Liver (tissue), 8 donors: ENCODE measurements at regions not wholly inside any gene's neighbourhood (a gene's known extent, or its start where the extent isn't known, plus 50 kb on each side); places are given as distances from the start of the nearest gene placed in this dataset.
"Not testable (repeated sequence)": the region's sequence is repeated elsewhere in the genome, so short reads cannot be mapped to it uniquely, and the experiment has no call there.

Experiments
- DNase-seq: peaks from one replicate; pipeline ENCODE4 v3.0.0-alpha.2; 2017; ENCODE audit warnings: low spot score
- H3K27ac ChIP-seq, 2 donors: one replicate each; pipeline ENCODE4 v1.7.0; 2013; ENCODE audit warnings: inconsistent platforms in 2 of 2, low read length in 2 of 2, control low read depth in 1 of 2, low read depth in 1 of 2, mild to moderate bottlenecking in 1 of 2
- H3K27me3 ChIP-seq, 4 donors: one replicate each; pipeline versions ENCODE4 v1.6.1 to v1.7.0; 2013; ENCODE audit warnings: low read length in 3 of 4, inconsistent platforms in 1 of 4, mild to moderate bottlenecking in 1 of 4, moderate library complexity in 1 of 4; ENCODE audit not compliant: control insufficient read depth in 4 of 4, insufficient read depth in 4 of 4
- H3K36me3 ChIP-seq, 4 donors: one replicate each; pipeline versions ENCODE4 v1.6.1 to v1.7.0; 2013; ENCODE audit warnings: low read length in 3 of 4, mild to moderate bottlenecking in 3 of 4, low read depth in 1 of 4, moderate library complexity in 1 of 4; ENCODE audit not compliant: control insufficient read depth in 4 of 4, insufficient read depth in 3 of 4
- H3K4me1 ChIP-seq, 4 donors: one replicate each; pipeline versions ENCODE4 v1.6.1 to v1.7.0; 2013; ENCODE audit warnings: low read length in 3 of 4, mild to moderate bottlenecking in 3 of 4, moderate library complexity in 1 of 4; ENCODE audit not compliant: control insufficient read depth in 4 of 4, insufficient read depth in 4 of 4
- H3K4me3 ChIP-seq, 3 donors: one replicate each; pipeline versions ENCODE4 v1.6.1 to v1.7.0; 2013; ENCODE audit warnings: low read length in 3 of 3, control low read depth in 1 of 3, low read depth in 1 of 3, mild to moderate bottlenecking in 1 of 3
- H3K9ac ChIP-seq, 2 donors: one replicate each; pipeline ENCODE4 v1.7.0; 2013; ENCODE audit warnings: low read length in 2 of 2, mild to moderate bottlenecking in 2 of 2, moderate library complexity in 2 of 2, control low read depth in 1 of 2, low read depth in 1 of 2
- H3K9me3 ChIP-seq, 4 donors: one replicate each; pipeline versions ENCODE4 v1.6.1 to v1.7.0; 2013; ENCODE audit warnings: low read length in 3 of 4; ENCODE audit not compliant: control insufficient read depth in 4 of 4
- EGR1 ChIP-seq, 2 donors: IDR thresholded peaks; 2 replicates each; pipeline ENCODE4 v1.6.1; 2016 to 2018; ENCODE audit warnings: antibody characterized with exemption in 2 of 2, low read depth in 2 of 2
- FOXA1 ChIP-seq: IDR thresholded peaks from 2 replicates; pipeline ENCODE4 v1.6.1; 2016; ENCODE audit warnings: antibody characterized with exemption
- FOXA2 ChIP-seq: IDR thresholded peaks from 2 replicates; pipeline ENCODE4 v1.6.1; 2016; ENCODE audit warnings: antibody characterized with exemption
- GABPA ChIP-seq, 2 donors: IDR thresholded peaks in 1 of 2; conservative IDR thresholded peaks in 1 of 2; 2 replicates each; pipeline ENCODE4 v1.6.1; 2016; ENCODE audit warnings: antibody characterized with exemption in 2 of 2, mild to moderate bottlenecking in 1 of 2, moderate library complexity in 1 of 2
- HNF4A ChIP-seq, 2 donors: conservative IDR thresholded peaks; 2 replicates each; pipeline ENCODE4 v1.6.1; 2016; ENCODE audit warnings: antibody characterized with exemption in 2 of 2, mild to moderate bottlenecking in 2 of 2
- HNF4G ChIP-seq: IDR thresholded peaks from 2 replicates; pipeline ENCODE4 v1.6.1; 2016; ENCODE audit warnings: antibody characterized with exemption
- NR2F2 ChIP-seq: IDR thresholded peaks from 2 replicates; pipeline ENCODE4 v1.6.1; 2016; ENCODE audit warnings: antibody characterized with exemption
- RXRA ChIP-seq, 2 donors: IDR thresholded peaks; 2 replicates each; pipeline ENCODE4 v1.6.1; 2017 to 2018; ENCODE audit warnings: antibody characterized with exemption in 2 of 2, mild to moderate bottlenecking in 1 of 2
- SP1 ChIP-seq: IDR thresholded peaks from 2 replicates; pipeline ENCODE4 v1.6.1; 2018; ENCODE audit warnings: antibody characterized with exemption, mild to moderate bottlenecking
- YY1 ChIP-seq: IDR thresholded peaks from 2 replicates; pipeline ENCODE4 v1.6.1; 2016; ENCODE audit warnings: antibody characterized with exemption, mild to moderate bottlenecking
- WGBS: extraction: QIAGEN DNeasy Blood & Tissue Kit; methylation state at CpG from one replicate; pipeline ENCODE4 v1.1.7; 2013; 5-methylcytosine and 5-hydroxymethylcytosine counted together
- TF ChIP-seq, protein P1 (sequence below): fragments of 150-350 bp; IDR thresholded peaks from 2 replicates; pipeline ENCODE4 v1.5.1; 2017; ENCODE audit warnings: improper control_type of control experiment, low read depth, low read length; ENCODE audit not compliant: missing input control
- TF ChIP-seq, protein P2 (sequence below): IDR thresholded peaks from 2 replicates; pipeline ENCODE4 v1.6.1; 2016; ENCODE audit warnings: antibody characterized with exemption
- TF ChIP-seq, protein P3 (sequence below): IDR thresholded peaks from 2 replicates; pipeline ENCODE4 v1.6.1; 2016; ENCODE audit warnings: antibody characterized with exemption
- TF ChIP-seq, protein P4 (sequence below): IDR thresholded peaks from 2 replicates; pipeline ENCODE4 v1.6.1; 2016; ENCODE audit warnings: antibody characterized with exemption
- donor health status: healthy.
- donor health status: healthy.
- donor health status: healthy.
- donor health status: healthy.
- donor health status: healthy.

DNA sequence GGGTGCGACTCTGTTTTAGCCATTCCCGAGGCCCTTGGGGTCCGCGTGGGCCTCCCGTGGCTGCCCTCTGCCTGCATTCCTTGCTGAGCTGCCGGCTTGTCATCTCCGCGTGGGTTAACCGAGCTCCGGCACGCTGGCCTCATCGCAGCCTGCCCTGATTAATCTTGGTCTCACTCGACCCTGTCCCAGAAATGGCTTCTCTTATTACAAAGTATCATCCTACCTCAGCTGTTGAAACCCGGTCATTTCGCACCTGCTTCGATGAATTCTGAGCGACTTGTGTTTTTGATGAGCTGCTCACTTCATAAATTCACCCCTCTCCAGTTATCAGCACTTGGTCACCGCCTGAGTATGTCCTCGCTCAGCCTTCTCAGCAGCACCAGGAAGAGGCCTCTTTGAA lies 123.5 kb upstream of the EGFLAM start:
- DNase-seq = no peak
- H3K4me3 ChIP-seq = no peak overlapping the region
- no peak overlapping the region for H3K9ac ChIP-seq
- no peak for TF ChIP-seq FOXA2
- no peak for TF ChIP-seq GABPA (IDR thresholded peaks at IDR 0.05 in 1 of 2, conservative IDR thresholded peaks at IDR 0.05 in 1 of 2)
- no peak for TF ChIP-seq NR2F2
- TF ChIP-seq RXRA (IDR thresholded peaks at IDR 0.05) = no peak
- TF ChIP-seq YY1 = no peak
- TF ChIP-seq, protein P1, sequence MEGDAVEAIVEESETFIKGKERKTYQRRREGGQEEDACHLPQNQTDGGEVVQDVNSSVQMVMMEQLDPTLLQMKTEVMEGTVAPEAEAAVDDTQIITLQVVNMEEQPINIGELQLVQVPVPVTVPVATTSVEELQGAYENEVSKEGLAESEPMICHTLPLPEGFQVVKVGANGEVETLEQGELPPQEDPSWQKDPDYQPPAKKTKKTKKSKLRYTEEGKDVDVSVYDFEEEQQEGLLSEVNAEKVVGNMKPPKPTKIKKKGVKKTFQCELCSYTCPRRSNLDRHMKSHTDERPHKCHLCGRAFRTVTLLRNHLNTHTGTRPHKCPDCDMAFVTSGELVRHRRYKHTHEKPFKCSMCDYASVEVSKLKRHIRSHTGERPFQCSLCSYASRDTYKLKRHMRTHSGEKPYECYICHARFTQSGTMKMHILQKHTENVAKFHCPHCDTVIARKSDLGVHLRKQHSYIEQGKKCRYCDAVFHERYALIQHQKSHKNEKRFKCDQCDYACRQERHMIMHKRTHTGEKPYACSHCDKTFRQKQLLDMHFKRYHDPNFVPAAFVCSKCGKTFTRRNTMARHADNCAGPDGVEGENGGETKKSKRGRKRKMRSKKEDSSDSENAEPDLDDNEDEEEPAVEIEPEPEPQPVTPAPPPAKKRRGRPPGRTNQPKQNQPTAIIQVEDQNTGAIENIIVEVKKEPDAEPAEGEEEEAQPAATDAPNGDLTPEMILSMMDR = no peak
- TF ChIP-seq EGR1 (IDR thresholded peaks at IDR 0.05; ENCODE audit: low read depth in 2 of 2) = no peak
- TF ChIP-seq FOXA1 = no peak
- TF ChIP-seq, protein P2, sequence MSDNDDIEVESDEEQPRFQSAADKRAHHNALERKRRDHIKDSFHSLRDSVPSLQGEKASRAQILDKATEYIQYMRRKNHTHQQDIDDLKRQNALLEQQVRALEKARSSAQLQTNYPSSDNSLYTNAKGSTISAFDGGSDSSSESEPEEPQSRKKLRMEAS = no peak
- no peak for TF ChIP-seq SP1
- TF ChIP-seq, protein P3, sequence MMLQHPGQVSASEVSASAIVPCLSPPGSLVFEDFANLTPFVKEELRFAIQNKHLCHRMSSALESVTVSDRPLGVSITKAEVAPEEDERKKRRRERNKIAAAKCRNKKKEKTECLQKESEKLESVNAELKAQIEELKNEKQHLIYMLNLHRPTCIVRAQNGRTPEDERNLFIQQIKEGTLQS = no peak
- no peak for TF ChIP-seq HNF4G
- TF ChIP-seq HNF4A (conservative IDR thresholded peaks at IDR 0.05) = no peak
- H3K27ac ChIP-seq = no peak overlapping the region
- H3K4me1 ChIP-seq = no peaks in the 10 kb centered on the region
- no peaks in the 10 kb centered on the region for H3K36me3 ChIP-seq
- H3K9me3 ChIP-seq = no peaks in the 10 kb centered on the region
- no peaks in the 10 kb centered on the region for H3K27me3 ChIP-seq
- 91% methylated on average over 19 of the region's 19 CpGs for WGBS

DNA sequence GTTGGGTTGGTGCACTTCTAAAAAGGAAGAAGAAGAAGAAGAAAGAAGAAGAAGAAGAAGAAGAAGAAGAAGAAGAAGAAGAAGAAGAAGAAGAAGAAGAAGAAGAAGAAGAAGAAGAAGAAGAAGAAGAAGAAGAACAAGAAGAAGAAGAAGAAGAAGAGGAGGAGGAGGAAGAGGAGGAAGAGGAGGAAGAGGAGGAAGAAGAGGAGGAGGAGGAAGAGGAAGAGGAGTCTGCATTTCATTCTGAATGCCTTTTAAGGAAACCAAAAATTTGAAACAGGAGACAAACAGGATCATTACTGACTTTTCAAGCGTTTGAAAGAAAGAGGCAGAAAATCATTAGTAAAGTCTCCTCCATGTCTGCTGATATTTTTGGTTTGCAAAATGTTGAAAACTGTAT lies 124.1 kb upstream of the EGFLAM start:
- 86% methylated on average over 1 of the region's 1 CpG for WGBS
- H3K36me3 ChIP-seq, H3K27ac ChIP-seq, H3K27me3 ChIP-seq, H3K9ac ChIP-seq, H3K4me3 ChIP-seq, H3K9me3 ChIP-seq, DNase-seq, H3K4me1 ChIP-seq: not testable (repeated sequence)

DNA sequence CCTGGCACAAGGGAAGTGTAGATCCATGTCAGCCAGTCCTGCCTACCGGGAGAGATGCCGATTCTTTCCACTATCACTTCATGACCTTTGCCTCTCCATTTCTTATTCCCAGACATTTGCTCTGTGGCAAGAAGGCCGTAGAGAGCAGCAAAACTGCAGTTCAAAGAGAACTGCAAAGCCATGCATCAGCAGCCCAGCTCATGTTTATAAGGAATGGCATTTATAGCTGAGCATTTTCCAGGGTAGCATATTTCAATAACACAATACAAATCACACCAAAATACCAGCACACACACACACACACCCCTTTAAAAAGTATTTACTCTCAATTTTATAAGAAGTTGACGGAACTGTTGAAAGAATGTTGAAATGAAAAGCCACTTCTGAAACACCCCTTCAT lies 126.7 kb upstream of the EGFLAM start:
- no peak for DNase-seq
- TF ChIP-seq RXRA (IDR thresholded peaks at IDR 0.05) (no peak), GABPA (IDR thresholded peaks at IDR 0.05 in 1 of 2, conservative IDR thresholded peaks at IDR 0.05 in 1 of 2) (no peak), SP1 (no peak)
- TF ChIP-seq, protein P4, sequence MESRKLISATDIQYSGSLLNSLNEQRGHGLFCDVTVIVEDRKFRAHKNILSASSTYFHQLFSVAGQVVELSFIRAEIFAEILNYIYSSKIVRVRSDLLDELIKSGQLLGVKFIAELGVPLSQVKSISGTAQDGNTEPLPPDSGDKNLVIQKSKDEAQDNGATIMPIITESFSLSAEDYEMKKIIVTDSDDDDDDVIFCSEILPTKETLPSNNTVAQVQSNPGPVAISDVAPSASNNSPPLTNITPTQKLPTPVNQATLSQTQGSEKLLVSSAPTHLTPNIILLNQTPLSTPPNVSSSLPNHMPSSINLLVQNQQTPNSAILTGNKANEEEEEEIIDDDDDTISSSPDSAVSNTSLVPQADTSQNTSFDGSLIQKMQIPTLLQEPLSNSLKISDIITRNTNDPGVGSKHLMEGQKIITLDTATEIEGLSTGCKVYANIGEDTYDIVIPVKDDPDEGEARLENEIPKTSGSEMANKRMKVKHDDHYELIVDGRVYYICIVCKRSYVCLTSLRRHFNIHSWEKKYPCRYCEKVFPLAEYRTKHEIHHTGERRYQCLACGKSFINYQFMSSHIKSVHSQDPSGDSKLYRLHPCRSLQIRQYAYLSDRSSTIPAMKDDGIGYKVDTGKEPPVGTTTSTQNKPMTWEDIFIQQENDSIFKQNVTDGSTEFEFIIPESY = no peak
- TF ChIP-seq, protein P3 = no peak
- Histone ChIP-seq H3K4me1 (no peaks in the 10 kb centered on the region), H3K36me3 (no peaks in the 10 kb centered on the region), H3K27me3 (no peaks in the 10 kb centered on the region), H3K4me3 (no peak overlapping the region), H3K9ac (no peak overlapping the region), H3K27ac (no peak overlapping the region), H3K9me3 (no peaks in the 10 kb centered on the region)
- 68% methylated on average over 4 of the region's 4 CpGs for WGBS
